DMS79 (cell line): ENCODE measurements at regions not wholly inside any gene's neighbourhood (a gene's known extent, or its start where the extent isn't known, plus 50 kb on each side); places are given as distances from the start of the nearest gene placed in this dataset.
A peak's percentile ranks its signal among the peaks of the same experiment; 100 is the strongest.

Experiments
- DNase-seq: peaks from one replicate; lab custom pipeline; 2025; lab: John Stamatoyannopoulos, UW

DNA sequence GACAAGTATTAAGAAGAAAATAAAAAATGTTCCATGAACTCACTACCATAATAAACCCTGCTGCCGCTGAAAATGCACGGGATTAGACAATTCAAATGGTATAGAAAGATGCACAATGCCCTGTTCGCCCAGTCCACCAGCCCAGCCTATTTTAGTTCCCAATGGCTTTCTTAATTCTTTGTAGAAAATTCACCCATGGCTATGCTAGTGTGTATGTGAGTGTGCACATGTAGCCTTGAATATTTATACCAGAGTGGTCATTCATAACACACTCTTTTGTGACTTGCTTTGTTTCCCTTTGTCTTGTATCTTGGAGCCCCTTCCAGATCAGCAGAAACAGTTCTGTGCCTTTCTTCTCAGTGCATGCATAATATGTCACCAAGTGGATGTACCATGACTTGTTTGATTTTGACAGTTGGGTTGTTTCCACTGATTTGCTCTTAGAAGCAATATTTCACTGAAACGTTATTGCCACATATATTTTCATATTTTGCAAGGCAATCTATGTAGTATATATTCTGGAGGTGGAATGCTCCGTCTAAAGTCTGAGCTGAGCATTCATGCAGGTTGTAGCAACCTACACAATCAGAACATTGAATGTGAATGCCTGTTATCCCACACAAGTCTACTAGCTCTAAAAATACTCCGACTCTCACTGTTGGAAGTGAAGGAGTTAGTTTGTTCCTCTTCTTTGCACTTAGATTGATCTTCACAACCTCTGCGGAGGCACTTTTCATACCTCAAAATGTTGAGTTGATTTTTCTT lies 383.0 kb upstream of the EEF2KMT start:
- no peak for DNase-seq

DNA sequence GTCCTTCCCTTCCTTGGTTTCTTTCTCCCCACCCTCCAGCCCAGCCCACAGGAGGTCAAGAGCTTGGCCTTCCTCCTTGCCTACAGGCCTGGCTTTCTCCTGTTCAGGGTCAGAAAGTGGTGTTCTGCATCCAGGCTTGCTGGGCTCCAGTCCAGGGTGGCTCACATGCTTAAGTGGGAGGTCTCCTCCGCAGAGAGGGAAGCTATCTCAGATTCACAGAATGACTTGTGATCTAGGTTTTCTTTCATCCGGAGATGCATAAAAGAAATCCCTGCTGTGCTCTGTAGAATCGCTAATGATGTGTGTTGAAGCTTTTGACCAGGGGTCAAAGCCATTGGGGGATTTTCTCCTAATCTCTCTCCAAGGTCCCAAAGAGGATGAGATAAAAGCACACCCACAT lies 382.3 kb upstream of the EEF2KMT start:
- DNase-seq: no peak

DNA sequence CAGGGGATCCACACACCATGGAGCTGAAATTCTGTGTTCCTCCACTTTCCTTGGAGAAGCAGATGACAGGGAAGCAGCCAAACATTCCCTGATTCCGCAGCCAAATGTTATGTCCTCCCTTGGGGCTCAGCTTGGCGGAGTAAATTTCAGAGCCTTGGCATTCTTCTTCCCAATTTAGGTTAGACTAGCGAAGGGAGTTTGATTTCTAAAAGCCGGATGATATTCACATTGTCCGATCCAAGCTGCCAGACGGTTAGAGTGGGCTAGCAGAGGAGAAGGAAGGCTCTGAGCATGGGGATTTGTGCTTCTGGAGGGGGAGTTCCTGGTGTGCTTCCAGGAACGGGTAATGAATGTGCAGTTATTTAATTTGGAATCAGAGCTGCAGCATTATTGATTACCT lies 380.4 kb upstream of the EEF2KMT start:
- no peak for DNase-seq

DNA sequence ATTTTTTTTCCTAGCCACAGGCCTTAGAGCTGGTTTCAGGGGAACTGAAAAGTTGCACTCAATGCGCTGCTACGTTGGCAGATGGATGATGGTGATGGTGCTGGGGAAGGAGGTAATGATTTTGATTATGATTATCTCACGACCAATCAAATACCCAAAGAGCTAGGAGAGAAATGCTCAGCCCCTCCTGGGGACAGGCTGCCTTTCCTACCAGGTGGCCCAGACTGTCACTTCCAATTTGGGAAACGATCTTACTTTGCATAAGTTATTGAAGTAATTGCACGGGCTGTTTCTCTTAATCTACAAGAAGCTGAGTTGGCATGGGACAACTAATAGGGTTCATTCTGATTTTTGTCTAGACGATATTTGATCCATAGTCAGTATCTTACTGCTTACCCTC lies 379.7 kb upstream of the EEF2KMT start:
- DNase-seq: no peak

DNA sequence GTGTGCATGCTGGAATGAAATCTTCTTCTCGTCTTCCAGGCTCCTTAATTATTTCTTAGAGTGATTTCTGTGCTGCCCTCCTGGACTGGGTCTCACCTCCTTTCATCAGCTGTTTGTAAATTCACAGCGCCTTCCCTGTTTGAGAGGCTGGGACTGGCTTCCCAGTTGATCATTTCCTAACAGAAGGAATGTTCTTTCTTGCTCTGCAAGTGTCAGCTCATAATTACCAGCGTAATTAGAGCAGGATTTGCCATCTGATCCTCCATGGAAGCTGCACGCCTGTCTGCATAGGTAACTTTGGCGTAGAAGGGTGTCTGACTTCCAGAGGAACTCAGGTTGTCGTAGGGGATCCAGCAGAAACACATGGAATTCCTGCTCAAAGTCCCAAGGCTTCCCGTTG lies 375.0 kb upstream of the EEF2KMT start:
- no peak for DNase-seq

DNA sequence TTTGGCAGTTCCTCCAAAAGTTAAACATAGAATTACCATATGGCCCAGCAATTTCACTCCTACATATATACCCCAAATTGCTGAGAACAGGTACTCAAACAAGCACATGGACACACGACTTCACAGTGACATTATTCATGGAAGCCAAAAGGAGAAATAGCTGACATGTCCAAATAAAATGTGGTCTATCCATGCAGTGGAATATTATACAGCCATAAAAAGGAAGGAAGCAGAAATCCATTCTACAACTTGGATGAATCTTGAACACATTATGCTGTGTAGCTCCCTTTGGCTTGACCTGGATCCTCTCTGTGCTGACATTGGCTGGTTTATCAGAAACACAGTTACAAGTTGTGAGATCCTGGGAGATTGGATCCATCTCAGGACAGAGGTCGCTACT lies 370.9 kb upstream of the EEF2KMT start:
- DNase-seq: no peak

DNA sequence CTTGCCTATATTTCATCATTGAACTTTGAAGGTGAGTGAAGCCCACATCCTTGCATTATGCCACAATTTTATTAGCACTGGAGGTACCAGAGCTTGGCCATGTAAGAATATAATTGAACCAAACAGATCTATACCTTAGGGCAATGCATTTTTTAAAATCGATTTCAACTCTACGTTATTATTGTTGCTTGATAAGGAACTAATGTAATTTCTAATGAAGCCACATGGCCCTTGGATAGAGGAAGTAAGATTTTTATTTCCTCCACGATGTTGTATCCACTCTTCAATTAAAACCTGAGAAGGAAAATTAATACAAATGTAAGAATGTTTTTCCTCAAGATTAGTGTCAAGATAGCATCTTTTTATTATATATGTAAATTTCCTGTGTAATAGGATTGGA lies 370.0 kb upstream of the EEF2KMT start:
- DNase-seq: no peak

DNA sequence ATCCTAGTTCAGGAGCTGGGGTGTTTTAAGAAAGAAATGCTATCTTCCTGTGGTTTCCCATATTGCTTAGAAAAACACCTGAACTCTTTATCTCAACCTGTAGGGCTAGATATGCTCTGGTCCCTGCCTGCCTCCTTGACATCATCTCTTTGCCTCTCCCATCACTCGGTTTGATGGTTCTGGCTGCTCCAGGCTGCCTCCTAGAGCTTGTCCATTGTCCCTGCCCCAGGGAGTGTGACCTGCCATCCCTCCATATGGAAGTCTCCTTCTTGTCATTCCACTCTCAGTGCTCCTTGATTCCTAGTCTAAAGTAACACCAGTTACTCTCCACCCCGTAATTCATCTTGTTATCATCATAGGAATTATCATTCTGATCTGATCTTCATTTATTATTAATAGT lies 369.0 kb upstream of the EEF2KMT start:
- no peak for DNase-seq

DNA sequence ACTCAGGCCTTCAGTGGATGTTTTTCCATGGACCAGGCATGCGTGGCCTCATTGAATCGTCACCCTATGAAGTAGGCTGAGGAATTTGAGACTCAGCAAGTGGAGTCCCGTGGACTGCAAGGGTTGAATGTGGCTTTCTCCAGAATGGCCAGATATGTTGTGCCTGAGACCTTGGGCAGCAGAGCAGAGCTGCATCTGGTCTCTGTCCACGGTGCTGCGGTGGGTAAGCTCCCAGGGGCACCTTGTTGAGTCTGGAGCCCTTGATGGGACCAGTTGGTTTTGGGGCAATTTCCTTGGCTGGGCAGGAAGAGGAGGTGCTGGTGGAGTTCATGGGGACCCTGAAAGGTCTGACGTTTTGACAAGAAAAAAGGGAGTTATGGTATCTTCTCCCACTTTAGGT lies 368.1 kb upstream of the EEF2KMT start:
- no peak for DNase-seq

DNA sequence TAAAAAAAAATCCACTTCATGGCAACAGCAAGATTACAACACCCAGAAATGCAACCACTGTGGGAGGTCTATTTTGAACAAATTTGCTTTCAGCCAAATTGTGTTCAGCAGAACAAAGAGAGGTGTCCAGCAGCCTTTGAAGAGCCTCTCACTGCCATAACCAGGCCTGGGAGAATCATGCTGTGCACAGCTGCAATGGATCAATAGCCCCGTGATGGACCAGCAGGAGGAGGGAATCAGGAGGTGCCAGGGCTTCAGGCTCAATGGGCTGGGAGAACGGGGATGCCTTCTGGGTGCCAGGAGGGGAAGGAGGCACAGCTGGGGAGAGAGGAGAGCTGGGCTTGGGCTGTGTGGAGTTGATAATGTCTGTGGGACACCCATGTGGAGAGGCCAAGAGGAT lies 366.2 kb upstream of the EEF2KMT start:
- no peak for DNase-seq

DNA sequence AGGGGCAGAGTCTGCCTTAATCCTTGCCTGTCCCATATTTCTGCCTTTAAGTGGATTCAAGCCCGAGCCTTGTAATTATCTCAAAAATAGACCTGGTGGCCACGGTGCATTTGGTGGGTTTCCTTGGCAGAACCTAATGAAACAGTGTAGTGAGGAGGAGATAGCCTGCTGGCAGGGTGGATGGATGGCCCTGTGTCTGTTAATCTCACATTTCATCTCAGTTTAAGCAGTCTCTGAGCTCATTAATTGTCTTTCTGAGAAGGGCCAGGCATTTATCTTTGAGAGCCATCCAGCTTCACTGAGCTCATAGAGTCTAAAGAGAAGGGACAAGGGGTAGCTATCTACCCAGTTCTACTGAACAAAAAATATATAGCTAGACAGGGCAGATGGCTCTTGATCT lies 364.0 kb upstream of the EEF2KMT start:
- peak; percentile 38 for DNase-seq

DNA sequence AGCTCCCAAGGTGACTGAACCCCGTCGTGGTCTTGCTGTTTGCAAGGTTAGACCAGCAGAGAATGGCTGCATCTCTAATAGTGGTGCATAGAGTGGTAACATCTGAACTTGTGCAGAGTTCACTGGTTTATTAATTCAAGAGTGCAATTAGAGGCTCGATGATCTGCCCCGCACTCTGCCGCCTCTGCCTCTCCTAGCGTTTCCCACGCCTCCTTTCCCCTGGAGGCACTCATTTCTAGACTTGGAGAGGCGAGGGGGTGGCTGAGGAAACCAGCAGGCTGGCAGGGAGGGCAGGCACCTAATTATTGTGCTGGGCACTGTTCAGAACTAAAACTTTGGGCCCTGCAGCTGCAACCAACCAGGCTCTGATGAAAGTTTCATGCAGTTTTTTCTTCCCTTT lies 363.5 kb upstream of the EEF2KMT start:
- peak; percentile 38 for DNase-seq

DNA sequence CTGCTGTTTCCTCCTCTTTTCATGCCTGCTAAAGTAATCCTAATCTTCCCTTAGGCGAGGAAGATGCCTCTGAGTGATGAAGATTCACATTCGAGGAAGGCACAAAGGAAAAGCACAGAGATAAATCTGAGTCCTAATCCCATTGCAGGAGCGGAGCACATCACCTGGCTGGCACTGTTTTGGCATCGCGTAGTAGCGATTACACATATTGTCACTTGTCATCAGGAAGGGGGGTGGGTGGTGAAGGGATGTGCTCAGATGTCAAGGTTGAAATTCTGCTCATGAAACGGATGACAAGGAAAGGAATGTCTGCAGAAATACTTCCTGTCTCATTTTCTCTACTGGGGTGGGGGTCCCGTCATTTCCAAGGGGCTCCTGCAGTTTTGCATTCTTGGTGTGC lies 363.1 kb upstream of the EEF2KMT start:
- DNase-seq: no peak

DNA sequence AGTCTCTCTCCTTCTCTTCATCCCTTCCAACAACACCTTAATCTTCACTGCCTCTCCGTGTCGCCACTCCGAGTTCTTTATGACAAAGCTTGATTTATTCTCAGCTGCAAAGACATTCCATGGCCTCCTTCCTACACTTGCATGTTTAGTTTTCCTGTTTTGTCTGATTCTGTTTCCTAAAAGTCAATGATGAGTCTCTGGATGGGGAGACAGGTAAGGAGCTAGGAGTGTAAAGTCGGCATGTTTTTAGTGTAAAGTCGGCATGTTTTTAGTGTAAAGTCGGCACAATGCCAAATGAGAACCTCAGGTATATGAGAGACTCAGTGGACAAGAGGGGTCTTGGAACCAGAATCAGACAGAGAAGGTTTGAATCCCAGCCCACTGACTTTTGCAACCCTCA lies 362.3 kb upstream of the EEF2KMT start:
- DNase-seq: no peak

DNA sequence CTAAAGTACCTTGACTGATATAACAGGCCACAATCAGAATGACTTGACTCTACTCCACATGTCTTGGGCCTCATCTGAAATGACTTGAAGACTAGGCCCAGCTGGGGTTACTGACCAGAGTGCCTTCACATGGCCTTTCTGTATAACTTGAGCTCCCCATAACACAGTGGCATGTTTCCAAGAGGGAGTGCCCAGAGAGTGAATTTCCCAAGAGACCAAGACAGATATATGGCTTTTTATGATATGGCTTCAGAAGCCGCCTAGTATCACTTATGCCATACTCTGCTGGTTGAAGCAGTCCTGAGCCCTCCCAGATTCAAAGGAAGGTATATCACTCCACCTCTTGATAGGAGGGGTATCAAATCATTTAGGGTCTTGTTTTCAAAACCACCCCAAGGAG lies 357.5 kb upstream of the EEF2KMT start:
- no peak for DNase-seq

DNA sequence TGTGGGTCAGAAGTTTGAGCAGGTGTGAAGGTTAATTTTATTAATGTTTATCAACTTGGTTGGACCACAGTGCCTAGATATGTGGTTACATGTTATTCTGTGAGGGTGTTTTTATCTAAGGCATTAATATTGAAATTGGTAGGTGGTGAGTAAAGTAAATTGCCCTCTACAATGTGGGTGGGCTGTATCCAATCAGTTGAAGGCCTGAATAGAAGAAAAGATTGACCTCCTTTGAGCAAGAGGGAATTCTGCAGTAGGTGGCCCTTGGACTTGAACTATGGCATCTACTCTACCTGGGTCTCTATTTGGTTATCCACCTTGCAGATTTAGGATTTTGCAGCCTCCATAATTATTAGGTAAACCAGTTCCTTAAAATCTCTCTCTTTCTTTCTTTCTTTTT lies 356.8 kb upstream of the EEF2KMT start:
- DNase-seq: no peak

DNA sequence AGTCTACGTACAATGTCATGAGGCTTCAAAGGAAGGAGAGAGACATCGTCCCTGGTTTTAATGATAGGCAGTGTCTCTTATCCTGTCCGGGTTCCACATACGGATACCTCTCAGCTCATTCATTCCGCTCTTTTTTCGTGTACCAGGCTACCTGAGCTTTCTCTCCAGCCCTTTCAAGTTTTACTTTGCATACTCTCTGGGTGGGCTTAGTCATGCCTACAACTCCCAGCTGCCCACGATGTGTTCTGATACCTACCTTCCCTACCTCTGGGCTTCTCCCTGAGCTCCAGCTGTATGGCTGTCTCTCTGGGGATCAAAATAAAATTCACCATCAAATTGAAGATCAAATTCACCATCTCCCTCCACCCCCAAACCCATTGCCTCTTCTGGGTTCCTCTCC lies 354.0 kb upstream of the EEF2KMT start:
- DNase-seq: no peak

DNA sequence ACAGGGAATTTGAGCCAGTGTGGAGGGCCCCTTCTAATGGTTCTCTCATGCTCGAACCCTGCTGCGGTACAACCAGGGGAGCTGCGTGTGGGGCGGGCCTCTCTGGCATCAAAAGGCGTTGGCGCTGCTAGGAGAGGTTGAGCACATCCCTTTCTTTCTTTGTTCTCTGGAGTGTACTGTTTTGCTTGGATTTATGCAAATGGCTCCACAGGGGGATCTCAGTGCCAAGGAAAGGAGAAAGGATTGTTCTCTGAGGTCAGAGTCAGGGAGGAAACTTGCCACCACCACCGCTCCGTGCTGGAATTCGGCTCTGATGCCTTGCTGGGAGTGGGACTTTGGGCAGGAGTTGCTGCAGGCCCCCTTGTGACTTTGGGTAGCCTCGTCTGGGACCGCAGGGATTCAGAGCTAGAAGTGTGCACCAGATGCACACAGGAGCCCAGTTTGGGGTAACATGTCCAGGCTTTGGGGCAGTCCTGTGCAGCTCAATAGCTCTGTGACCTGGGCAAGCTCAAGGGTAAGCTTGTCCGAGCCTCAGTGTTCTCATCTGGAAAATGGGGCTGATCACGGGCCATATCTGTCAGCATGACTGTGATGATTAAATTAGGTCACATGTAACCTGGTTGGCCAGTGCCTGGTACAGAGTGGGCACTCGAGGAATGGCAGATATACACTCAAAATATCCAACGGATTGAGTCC lies 353.0 kb upstream of the EEF2KMT start:
- no peak for DNase-seq

DNA sequence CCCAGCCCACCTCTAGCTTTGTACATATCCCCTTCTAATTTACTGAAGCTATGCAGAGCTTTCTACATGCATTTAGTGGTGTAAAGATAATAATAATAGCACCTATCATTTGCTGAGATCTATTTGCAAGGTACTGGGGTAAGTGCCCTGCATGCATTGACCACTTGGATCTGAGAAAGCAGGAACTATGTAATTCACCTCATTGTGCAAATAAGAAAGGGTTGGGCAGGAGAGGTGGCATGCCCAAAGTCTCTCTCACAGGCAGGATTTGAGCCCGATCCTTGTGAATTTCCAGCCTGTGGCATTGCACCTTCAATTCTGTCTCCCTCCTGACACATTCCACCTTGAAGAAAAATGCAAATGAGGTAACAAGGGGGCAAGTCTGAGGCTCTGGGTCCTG lies 352.3 kb upstream of the EEF2KMT start:
- no peak for DNase-seq

DNA sequence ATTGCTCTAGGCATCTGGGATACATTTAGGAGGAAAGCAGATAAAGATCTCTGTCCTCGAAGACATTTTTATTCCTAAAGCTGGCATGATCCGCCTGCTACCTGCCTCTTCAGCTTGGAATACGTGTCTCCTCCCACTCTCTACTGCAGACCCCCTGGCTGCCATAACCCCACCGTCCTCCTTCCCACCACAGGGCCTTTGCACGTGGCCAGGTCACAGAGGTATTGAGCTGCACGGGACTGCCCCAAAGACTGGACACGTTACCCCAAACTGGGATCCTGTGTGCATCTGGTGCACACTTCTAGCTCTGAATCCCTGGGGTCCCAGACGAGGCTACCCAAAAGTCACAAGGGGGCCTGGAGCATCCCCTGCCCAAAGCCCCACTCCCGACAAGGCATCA lies 351.2 kb upstream of the EEF2KMT start:
- DNase-seq: no peak

DNA sequence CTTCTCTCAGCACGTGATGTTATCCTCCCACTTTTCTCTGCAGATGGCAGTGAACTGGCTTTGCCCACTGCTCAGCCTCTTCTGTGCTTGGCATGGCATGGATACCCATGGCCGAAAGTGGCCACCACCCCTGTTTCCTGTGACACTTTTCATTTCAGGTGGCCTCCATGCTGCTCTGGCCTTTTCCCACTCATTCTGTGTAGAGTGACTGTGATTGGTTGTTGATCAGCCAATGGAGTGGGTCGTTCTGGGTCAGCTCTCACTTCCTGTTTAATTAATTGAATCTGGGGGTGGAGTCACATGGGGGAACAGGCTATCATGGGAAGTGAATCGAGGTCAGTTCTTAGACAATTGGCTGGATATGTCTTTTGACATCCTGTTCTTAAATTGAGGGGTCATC lies 350.1 kb upstream of the EEF2KMT start:
- DNase-seq: no peak

DNA sequence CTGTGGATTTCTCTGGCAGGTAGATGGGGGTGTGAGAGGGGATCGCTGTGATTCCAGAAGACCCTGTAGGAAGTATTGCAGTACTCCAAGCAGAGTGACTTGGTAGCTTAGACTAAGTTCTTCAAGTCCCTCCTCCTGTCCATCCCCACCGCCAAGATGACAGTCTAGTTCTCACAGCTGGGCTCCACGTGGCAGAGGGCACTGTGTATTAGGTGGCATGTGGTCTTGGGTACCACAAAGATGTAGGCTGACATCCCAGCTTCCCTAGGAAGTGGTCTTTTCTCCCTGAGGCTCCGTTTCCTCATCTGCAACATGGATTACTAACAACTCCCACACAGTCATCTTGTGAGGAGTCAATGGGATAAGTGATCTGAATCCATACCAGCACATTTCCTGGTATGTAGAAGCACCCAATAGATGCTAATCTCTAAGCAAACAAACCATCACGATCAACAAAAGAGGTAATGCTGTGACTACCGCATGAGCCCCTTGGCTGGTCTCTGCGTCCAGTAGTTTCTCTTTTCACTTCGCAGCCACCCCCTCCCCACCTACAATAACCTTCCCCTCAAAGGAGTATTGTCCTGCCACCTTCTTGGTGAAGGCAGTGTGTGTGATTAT lies 349.1 kb upstream of the EEF2KMT start:
- DNase-seq: no peak

DNA sequence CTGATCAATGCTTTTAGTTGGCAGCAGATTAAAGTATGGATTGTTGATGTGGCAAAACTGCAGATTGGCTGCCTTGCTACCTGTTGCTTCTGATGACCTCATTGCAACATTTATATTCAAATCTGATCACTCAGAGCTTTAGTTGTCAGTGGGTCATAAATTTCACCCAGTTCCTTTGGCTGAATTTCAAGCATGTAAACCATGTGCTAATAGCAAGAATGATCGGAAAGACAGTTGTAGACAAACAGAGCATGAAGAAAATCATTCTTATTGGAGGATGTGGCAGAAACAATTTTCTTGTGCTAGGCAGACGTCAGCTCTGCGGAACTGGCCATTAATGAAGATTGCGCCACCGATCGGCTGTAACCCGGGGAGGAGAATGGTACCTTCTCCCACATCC lies 346.6 kb upstream of the EEF2KMT start:
- no peak for DNase-seq

DNA sequence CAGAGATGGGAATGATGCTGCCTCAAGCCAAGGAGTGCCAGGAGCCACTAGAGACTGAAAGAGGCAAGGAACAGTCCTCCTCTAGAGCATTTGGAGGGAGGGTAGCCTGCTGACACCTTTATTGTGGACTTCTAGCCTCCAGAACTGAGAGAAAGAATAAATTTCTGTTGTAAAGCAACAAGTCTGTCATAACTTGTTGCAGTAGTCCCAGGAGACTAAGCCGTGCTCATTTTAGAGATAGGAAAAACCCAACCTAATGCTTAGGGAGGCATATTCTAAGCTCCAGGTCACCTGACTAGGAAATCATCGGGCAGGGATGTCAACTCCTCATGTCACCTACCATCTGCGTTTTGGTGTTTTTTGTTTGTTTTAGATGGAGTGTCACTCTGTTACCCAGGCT lies 345.4 kb upstream of the EEF2KMT start:
- no peak for DNase-seq
